Trophoblast cell (in vitro differentiated cells and primary cell): ENCODE measurements at regions not wholly inside any gene's neighbourhood (a gene's known extent, or its start where the extent isn't known, plus 50 kb on each side); places are given as distances from the start of the nearest gene placed in this dataset.

Experiments
- DNase-seq, 2 donors: peaks; one replicate each; pipeline ENCODE4 v3.0.0-alpha.2; 2016
- H2AFZ ChIP-seq: 2 replicates; pipeline ENCODE4 v1.6.1; 2013; ENCODE audit warnings: low read length, moderate library complexity, mild to moderate bottlenecking; ENCODE audit not compliant: insufficient read depth, poor library complexity
- H2AK5ac ChIP-seq: 2 replicates; pipeline ENCODE4 v1.6.1; 2013; ENCODE audit warnings: mild to moderate bottlenecking, low read length
- H2BK120ac ChIP-seq: 2 replicates; pipeline ENCODE4 v1.6.1; 2013; ENCODE audit warnings: low read length, mild to moderate bottlenecking, moderate library complexity; ENCODE audit not compliant: insufficient read depth, poor library complexity
- H2BK12ac ChIP-seq: 2 replicates; pipeline ENCODE4 v1.6.1; 2013; ENCODE audit warnings: mild to moderate bottlenecking, low read length, moderate library complexity
- H2BK5ac ChIP-seq: 2 replicates; pipeline ENCODE4 v1.6.1; 2013; ENCODE audit warnings: low read length, low read depth, moderate library complexity, mild to moderate bottlenecking; ENCODE audit not compliant: poor library complexity
- H3K14ac ChIP-seq: 2 replicates; pipeline ENCODE4 v1.6.1; 2013; ENCODE audit warnings: mild to moderate bottlenecking, low read length
- H3K18ac ChIP-seq: 2 replicates; pipeline ENCODE4 v1.6.1; 2013; ENCODE audit warnings: mild to moderate bottlenecking, low read length
- H3K23ac ChIP-seq: 2 replicates; pipeline ENCODE4 v1.6.1; 2013; ENCODE audit warnings: low read length
- H3K27ac ChIP-seq: 2 replicates; pipeline ENCODE4 v1.5.1; 2013; ENCODE audit warnings: low read depth, mild to moderate bottlenecking, inconsistent platforms, low read length, moderate library complexity
- H3K27me3 ChIP-seq: 2 replicates; pipeline ENCODE4 v1.6.1; 2013; ENCODE audit warnings: inconsistent platforms, mild to moderate bottlenecking, low read length, moderate library complexity; ENCODE audit not compliant: insufficient read depth
- H3K36me3 ChIP-seq, 2 experiments: 1 replicate in 1 of 2; 2 replicates in 1 of 2; pipeline ENCODE4 v1.6.1; 2013; ENCODE audit warnings: low read length in 2 of 2, mild to moderate bottlenecking in 2 of 2, moderate library complexity in 1 of 2; ENCODE audit not compliant: insufficient read depth in 2 of 2, control insufficient read depth in 1 of 2
- H3K4ac ChIP-seq: 2 replicates; pipeline ENCODE4 v1.6.1; 2013; ENCODE audit warnings: low read depth, mild to moderate bottlenecking, low read length, moderate library complexity
- H3K4me1 ChIP-seq, 2 experiments: 1 replicate in 1 of 2; 2 replicates in 1 of 2; pipeline ENCODE4 v1.6.1; 2013; ENCODE audit warnings: low read length in 2 of 2, mild to moderate bottlenecking in 2 of 2, moderate library complexity in 1 of 2; ENCODE audit not compliant: insufficient read depth in 2 of 2, control insufficient read depth in 1 of 2
- H3K4me2 ChIP-seq: 2 replicates; pipeline ENCODE4 v1.6.1; 2013; ENCODE audit warnings: inconsistent platforms, mild to moderate bottlenecking, low read length, moderate library complexity
- H3K4me3 ChIP-seq: 2 replicates; pipeline ENCODE4 v1.5.1; 2013; ENCODE audit warnings: mild to moderate bottlenecking, low read depth, low read length, inconsistent platforms
- H3K79me1 ChIP-seq: one replicate; pipeline ENCODE4 v1.6.1; 2013; ENCODE audit warnings: low read length
- H3K79me2 ChIP-seq: 2 replicates; pipeline ENCODE4 v1.6.1; 2013; ENCODE audit warnings: low read length, mild to moderate bottlenecking; ENCODE audit not compliant: control insufficient read depth, insufficient read depth, poor library complexity
- H3K9ac ChIP-seq: 2 replicates; pipeline ENCODE4 v1.6.1; 2013; ENCODE audit warnings: mild to moderate bottlenecking, low read length
- H3K9me3 ChIP-seq: 2 replicates; pipeline ENCODE4 v1.6.1; 2013; ENCODE audit warnings: low read depth, mild to moderate bottlenecking, control low read depth, inconsistent platforms, low read length; ENCODE audit not compliant: insufficient read depth
- H4K12ac ChIP-seq: 2 replicates; pipeline ENCODE4 v1.6.1; 2013; ENCODE audit warnings: low read depth, mild to moderate bottlenecking, low read length, moderate library complexity
- H4K8ac ChIP-seq: 2 replicates; pipeline ENCODE4 v1.6.1; 2013; ENCODE audit warnings: low read depth, mild to moderate bottlenecking, low read length, moderate library complexity
- H4K91ac ChIP-seq: one replicate; pipeline ENCODE4 v1.6.1; 2013; ENCODE audit warnings: low read depth, mild to moderate bottlenecking, low read length, moderate library complexity
- WGBS: extraction: QIAGEN DNeasy Blood & Tissue Kit; methylation state at CpG from one replicate; pipeline ENCODE4 v1.1.7; 2013; ENCODE audit warnings: missing lambda C conversion rate; ENCODE audit not compliant: insufficient read length, insufficient coverage; ENCODE audit errors: extremely low coverage; 5-methylcytosine and 5-hydroxymethylcytosine counted together

DNA sequence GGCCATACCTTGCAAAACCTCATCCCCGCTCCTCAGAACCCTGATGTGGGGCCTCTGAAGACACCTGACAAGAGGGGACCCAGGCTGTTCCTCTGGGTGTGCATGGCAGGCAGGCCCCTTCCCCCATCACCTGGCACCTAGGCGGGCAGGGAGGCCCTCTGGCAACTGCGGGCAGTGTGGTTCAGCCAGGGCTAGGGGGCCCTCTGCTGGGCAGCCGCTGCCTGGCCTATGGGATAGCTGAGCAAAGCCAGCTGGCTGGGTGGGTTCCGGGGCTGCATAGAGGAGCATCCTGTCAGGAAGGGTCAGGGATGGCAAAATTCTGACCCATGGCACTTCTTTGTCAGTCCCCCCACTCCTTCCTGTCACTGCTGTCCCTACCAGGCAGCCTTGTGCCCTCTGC lies 228.7 kb upstream of the ASIC2 start:
- no peak overlapping the region for H2AK5ac ChIP-seq
- H3K4ac ChIP-seq = no peak overlapping the region
- DNase-seq = peak in 1 of 2 donors; percentile 39
- H3K9me3 ChIP-seq = peaks cover 7% of the 10 kb centered on the region
- WGBS = no CpG with 5 or more reads among the region's 5 CpGs
- H3K4me2 ChIP-seq = no peak overlapping the region
- no peak overlapping the region for H2BK12ac ChIP-seq
- no peaks in the 10 kb centered on the region for H3K36me3 ChIP-seq
- no peak overlapping the region for H3K9ac ChIP-seq
- no peaks in the 10 kb centered on the region for H3K79me1 ChIP-seq
- peaks cover 0 to 3% of the 10 kb centered on the region in 2 experiments for H3K4me1 ChIP-seq
- H2BK5ac ChIP-seq = no peak overlapping the region
- no peak overlapping the region for H3K18ac ChIP-seq
- H3K27me3 ChIP-seq = no peaks in the 10 kb centered on the region
- H4K12ac ChIP-seq = no peak overlapping the region
- H3K27ac ChIP-seq = no peak overlapping the region
- H2AFZ ChIP-seq = no peak overlapping the region
- no peak overlapping the region for H3K14ac ChIP-seq
- H3K23ac ChIP-seq = no peak overlapping the region
- H3K79me2 ChIP-seq = peaks cover 2% of the 10 kb centered on the region
- no peak overlapping the region for H2BK120ac ChIP-seq
- H4K8ac ChIP-seq = no peak overlapping the region
- no peak overlapping the region for H3K4me3 ChIP-seq
- no peak overlapping the region for H4K91ac ChIP-seq

DNA sequence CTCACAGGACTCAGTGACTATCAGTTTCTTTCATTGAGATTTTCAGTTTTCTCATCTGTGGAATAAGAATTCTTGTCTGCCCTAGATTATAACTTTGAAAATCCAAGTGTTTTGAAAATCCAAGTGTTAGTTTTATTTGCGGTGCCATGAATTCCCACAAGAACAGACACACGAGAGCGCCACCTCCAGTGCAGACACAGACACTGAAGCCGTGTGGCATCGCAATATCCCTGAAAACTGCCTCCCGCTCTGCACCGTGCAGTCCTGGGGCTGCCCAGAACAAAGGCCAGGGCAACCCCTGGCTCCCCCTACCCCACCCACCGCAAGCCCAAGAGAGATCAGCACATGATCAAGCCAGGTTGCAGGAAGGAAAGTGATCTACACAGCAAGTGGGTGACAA lies 229.5 kb upstream of the ASIC2 start:
- Histone ChIP-seq H3K23ac (no peak overlapping the region), H3K14ac (no peak overlapping the region)

DNA sequence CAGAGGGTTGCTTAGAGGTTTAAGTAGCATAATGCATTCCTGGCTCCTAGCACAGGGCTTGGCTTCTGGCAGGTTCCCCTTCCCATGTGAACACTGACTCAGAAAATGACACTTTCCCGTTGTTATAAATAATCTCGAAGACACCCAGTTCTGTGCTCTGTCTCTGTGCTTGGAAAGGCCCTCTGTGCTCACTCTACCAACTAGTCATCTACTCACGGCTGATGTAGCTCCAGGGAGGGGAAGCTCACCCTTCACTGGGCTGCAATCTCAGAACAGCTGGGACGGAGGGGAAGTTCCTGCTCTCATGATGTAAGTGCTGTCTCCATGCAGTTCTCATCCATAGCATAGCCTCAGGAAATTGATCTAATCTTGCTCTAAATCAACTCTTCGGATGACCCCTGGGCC lies 230.5 kb upstream of the ASIC2 start:
- peak; percentile 45 to 53 for DNase-seq
- H3K9me3 ChIP-seq = peaks cover 6% of the 10 kb centered on the region
- no peak overlapping the region for H2BK12ac ChIP-seq
- H3K14ac ChIP-seq = no peak overlapping the region
- peaks cover 0 to 3% of the 10 kb centered on the region in 2 experiments for H3K4me1 ChIP-seq
- no peak overlapping the region for H2AFZ ChIP-seq
- no peak overlapping the region for H2BK5ac ChIP-seq
- H3K4me3 ChIP-seq = no peak overlapping the region
- no peak overlapping the region for H3K9ac ChIP-seq
- peaks cover 2% of the 10 kb centered on the region for H3K79me2 ChIP-seq
- H2AK5ac ChIP-seq = no peak overlapping the region
- no peak overlapping the region for H3K4me2 ChIP-seq
- no peaks in the 10 kb centered on the region for H3K36me3 ChIP-seq
- H3K18ac ChIP-seq = no peak overlapping the region
- no peak overlapping the region for H4K8ac ChIP-seq
- no peak overlapping the region for H4K12ac ChIP-seq
- no CpG with 5 or more reads among the region's 5 CpGs for WGBS
- H2BK120ac ChIP-seq = no peak overlapping the region
- no peak overlapping the region for H3K27ac ChIP-seq
- no peaks in the 10 kb centered on the region for H3K27me3 ChIP-seq
- no peaks in the 10 kb centered on the region for H3K79me1 ChIP-seq
- no peak overlapping the region for H3K23ac ChIP-seq
- no peak overlapping the region for H4K91ac ChIP-seq
- no peak overlapping the region for H3K4ac ChIP-seq

More for the DNA sequence above, 229.5 kb upstream of the ASIC2 start:
- Histone ChIP-seq H2BK5ac (no peak overlapping the region), H3K36me3 (no peaks in the 10 kb centered on the region), H2BK120ac (no peak overlapping the region), H2AK5ac (no peak overlapping the region), H3K27ac (no peak overlapping the region), H3K79me1 (no peaks in the 10 kb centered on the region), H3K4me2 (no peak overlapping the region), H3K27me3 (no peaks in the 10 kb centered on the region), H3K4ac (no peak overlapping the region), H3K9ac (no peak overlapping the region), H3K9me3 (peaks cover 7% of the 10 kb centered on the region), H4K8ac (no peak overlapping the region), H4K12ac (no peak overlapping the region), H2BK12ac (no peak overlapping the region), H3K18ac (no peak overlapping the region), H3K4me1 (peaks cover 0 to 3% of the 10 kb centered on the region in 2 experiments), H3K79me2 (peaks cover 2% of the 10 kb centered on the region), H3K4me3 (no peak overlapping the region), H2AFZ (no peak overlapping the region), H4K91ac (no peak overlapping the region)
- WGBS = no CpG with 5 or more reads among the region's 8 CpGs
- peak in 1 of 2 donors; percentile 32 for DNase-seq

DNA sequence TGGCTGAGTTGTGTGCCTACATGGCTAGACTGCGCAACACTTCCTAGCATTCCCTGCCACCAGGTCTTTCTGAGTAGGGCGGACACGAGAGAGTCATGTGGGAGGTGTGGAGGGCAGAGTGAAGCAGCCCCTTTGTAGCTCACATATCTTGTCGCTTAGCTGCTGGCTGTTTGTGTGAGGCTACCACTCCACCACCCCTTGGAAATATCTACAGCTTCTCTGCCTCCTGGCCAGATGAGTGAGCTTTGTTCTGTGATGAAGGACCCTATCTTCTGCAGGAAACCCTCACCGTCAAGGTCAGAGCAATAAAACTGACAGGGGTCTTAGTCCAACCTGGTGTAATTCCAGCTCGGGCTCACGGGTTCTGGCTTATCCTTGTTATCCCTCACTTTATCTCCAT lies 232.1 kb upstream of the ASIC2 start:
- Histone ChIP-seq H3K79me1 (no peaks in the 10 kb centered on the region), H2AFZ (no peak overlapping the region), H3K36me3 (no peaks in the 10 kb centered on the region), H3K27ac (no peak overlapping the region), H3K4ac (no peak overlapping the region), H3K4me2 (no peak overlapping the region), H3K9me3 (peaks cover 6% of the 10 kb centered on the region), H3K79me2 (peaks cover 2% of the 10 kb centered on the region), H3K18ac (no peak overlapping the region), H3K4me1 (peaks cover 0 to 3% of the 10 kb centered on the region in 2 experiments), H4K8ac (no peak overlapping the region), H3K9ac (no peak overlapping the region), H3K14ac (no peak overlapping the region), H2AK5ac (no peak overlapping the region), H3K27me3 (no peaks in the 10 kb centered on the region), H2BK120ac (no peak overlapping the region), H2BK12ac (no peak overlapping the region), H3K23ac (no peak overlapping the region), H3K4me3 (no peak overlapping the region), H4K12ac (no peak overlapping the region), H4K91ac (no peak overlapping the region), H2BK5ac (no peak overlapping the region)
- no peak for DNase-seq
- WGBS = no CpG with 5 or more reads among the region's 7 CpGs
